Fibroblast of pulmonary artery (primary cell): ENCODE measurements at regions not wholly inside any gene's neighbourhood (a gene's known extent, or its start where the extent isn't known, plus 50 kb on each side); places are given as distances from the start of the nearest gene placed in this dataset.

Experiments
- DNase-seq: peaks from one replicate; pipeline ENCODE4 v3.0.0-alpha.2; 2010; ENCODE audit warnings: low read depth
- H3K4me3 ChIP-seq: replicated peaks from 2 replicates; pipeline ENCODE4 v1.5.1; 2011; ENCODE audit warnings: low read depth, mild to moderate bottlenecking, control low read depth, low read length, moderate library complexity
- TF ChIP-seq, protein P1 (sequence below): IDR thresholded peaks from 2 replicates; pipeline ENCODE4 v1.5.1; 2011; ENCODE audit warnings: mild to moderate bottlenecking, control low read depth, low read length, inconsistent platforms; ENCODE audit errors: missing control alignments

DNA sequence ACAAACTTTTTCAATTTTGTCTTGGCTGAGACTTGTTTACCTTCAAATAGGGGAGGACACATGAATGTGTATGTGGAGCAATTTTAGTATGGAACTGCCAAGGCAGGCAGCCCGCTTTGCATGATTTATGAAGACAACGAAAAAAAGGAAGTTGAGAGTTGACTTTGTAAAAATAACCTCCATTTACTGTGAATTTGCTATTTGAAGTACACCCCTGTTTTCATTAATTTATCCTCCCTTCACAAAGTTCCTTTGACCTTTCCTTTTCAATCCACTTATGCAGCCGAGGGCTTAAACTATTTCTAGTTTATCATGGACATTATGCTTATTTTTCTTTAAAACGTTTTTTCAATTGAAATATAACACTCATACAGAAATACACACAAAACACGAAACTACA lies 369.6 kb upstream of the CADM1 start:
- TF ChIP-seq, protein P1, sequence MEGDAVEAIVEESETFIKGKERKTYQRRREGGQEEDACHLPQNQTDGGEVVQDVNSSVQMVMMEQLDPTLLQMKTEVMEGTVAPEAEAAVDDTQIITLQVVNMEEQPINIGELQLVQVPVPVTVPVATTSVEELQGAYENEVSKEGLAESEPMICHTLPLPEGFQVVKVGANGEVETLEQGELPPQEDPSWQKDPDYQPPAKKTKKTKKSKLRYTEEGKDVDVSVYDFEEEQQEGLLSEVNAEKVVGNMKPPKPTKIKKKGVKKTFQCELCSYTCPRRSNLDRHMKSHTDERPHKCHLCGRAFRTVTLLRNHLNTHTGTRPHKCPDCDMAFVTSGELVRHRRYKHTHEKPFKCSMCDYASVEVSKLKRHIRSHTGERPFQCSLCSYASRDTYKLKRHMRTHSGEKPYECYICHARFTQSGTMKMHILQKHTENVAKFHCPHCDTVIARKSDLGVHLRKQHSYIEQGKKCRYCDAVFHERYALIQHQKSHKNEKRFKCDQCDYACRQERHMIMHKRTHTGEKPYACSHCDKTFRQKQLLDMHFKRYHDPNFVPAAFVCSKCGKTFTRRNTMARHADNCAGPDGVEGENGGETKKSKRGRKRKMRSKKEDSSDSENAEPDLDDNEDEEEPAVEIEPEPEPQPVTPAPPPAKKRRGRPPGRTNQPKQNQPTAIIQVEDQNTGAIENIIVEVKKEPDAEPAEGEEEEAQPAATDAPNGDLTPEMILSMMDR, result no peak
- no peak for DNase-seq
- H3K4me3 ChIP-seq, result no peak overlapping the region

GRCh38 chr11:115872416-115872815 lies 368.2 kb upstream of the CADM1 start:
- TF ChIP-seq, protein P1, result no peak
- H3K4me3 ChIP-seq, result no peak overlapping the region
- DNase-seq, result no peak

- no peak for DNase-seq
- TF ChIP-seq, protein P1, result no peak
- no peak overlapping the region for H3K4me3 ChIP-seq
Observed at GRCh38 chr11:115871161-115871760, 367.0 kb upstream of the CADM1 start.

GRCh38 chr11:115869780-115870431 lies 365.7 kb upstream of the CADM1 start:
- TF ChIP-seq, protein P1, result peak; percentile 13
- no peak overlapping the region for H3K4me3 ChIP-seq
- DNase-seq, result peak; percentile 3

- TF ChIP-seq, protein P1, result no peak
- DNase-seq, result no peak
- H3K4me3 ChIP-seq, result no peak overlapping the region
Observed at GRCh38 chr11:115869131-115869530, 364.9 kb upstream of the CADM1 start.

DNA sequence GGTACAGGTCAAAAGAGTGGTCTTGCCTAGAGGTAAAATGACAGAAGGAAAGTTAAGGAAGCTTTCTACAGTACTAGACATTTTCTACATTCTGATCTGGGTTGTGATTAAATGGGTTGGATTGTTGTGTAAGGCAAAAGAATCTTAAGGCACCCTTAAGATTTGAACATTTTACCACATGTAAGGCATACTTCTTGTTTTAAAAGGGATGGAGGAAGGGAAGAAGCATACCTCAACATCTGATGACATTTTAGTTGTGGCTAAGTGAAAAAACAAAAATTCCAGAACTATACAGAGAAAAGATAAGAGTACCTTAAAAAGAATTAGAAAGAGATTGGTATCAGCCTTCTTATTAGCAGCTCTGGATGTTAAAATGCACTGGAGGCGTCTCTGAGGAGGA lies 356.0 kb upstream of the CADM1 start:
- TF ChIP-seq, protein P1, result no peak
- H3K4me3 ChIP-seq, result no peak overlapping the region
- DNase-seq, result no peak

- no peak overlapping the region for H3K4me3 ChIP-seq
- DNase-seq, result no peak
- TF ChIP-seq, protein P1, result no peak
Observed at GRCh38 chr11:115848611-115849010, 344.4 kb upstream of the CADM1 start.
